GM12878 (cell line): ENCODE measurements at regions not wholly inside any gene's neighbourhood (a gene's known extent, or its start where the extent isn't known, plus 50 kb on each side); places are given as distances from the start of the nearest gene placed in this dataset.

ENCODE experiments used
- ATAC-seq: fragments of 200-7000 bp; cut with Tn5 transposase; 3 replicates; pipeline ENCODE4 v1.9.1; 2020; ENCODE audit warnings: mild to moderate bottlenecking, moderate library complexity
- BruUV-seq: library from RNA; stranded (reverse); fragments of 400-500 nt; replicated peaks from 2 replicates; lab custom pipeline; 2021; lab: Mats Ljungman, UMichigan
- CTCF ChIA-PET: fragments of 300-600 bp; sonication (Branson Sonifier 250); formaldehyde crosslinking; extraction: SDS; loops from one replicate; lab custom pipeline; 2021; ENCODE audit warnings: inconsistent platforms; lab: Yijun Ruan, JAX
- POLR2A ChIA-PET: fragments of 350-600 bp; formaldehyde crosslinking; extraction: SDS; loops from one replicate; lab custom pipeline; 2021; ENCODE audit warnings: inconsistent platforms; lab: Charles Lee
- RAD21 ChIA-PET: fragments of 300-600 bp; sonication (Branson Sonifier 250); formaldehyde crosslinking; loops from one replicate; lab custom pipeline; 2023; ENCODE audit warnings: antibody characterized with exemption; ENCODE audit not compliant: unreplicated experiment; lab: Charles Lee
- SMC1A ChIA-PET: fragments of 300-600 bp; sonication (Branson Sonifier 250); formaldehyde crosslinking; loops from one replicate; lab custom pipeline; 2023; ENCODE audit not compliant: unreplicated experiment, uncharacterized antibody; lab: Charles Lee
- DNase-seq: peaks from one replicate; pipeline ENCODE4 v3.0.0-alpha.2; 2011; ENCODE audit warnings: low read depth, low spot score
- FAIRE-seq: peaks from 3 replicates; lab custom pipeline; 2011; peaks lifted over from hg19 to GRCh38; lab: Jason Lieb, UNC
- H2AFZ ChIP-seq: 2 replicates; pipeline ENCODE4 v1.6.0; 2011; ENCODE audit warnings: low read depth, low read length, control low read depth; ENCODE audit not compliant: control insufficient read depth
- H3K27ac ChIP-seq: 2 replicates; pipeline ENCODE4 v1.5.1; 2011; ENCODE audit warnings: control low read depth; ENCODE audit not compliant: control insufficient read depth, insufficient read depth
- H3K27me3 ChIP-seq, 2 experiments: replicated peaks in 1 of 2; 2 replicates each; pipeline versions ENCODE4 v1.6.0 to v1.6.1; 2011; ENCODE audit warnings: low read length in 1 of 2; ENCODE audit not compliant: control insufficient read depth in 2 of 2, insufficient read depth in 2 of 2
- H3K36me3 ChIP-seq, 2 experiments: 2 replicates each; pipeline ENCODE4 v1.5.1; 2011; ENCODE audit warnings: low read length in 1 of 2; ENCODE audit not compliant: control insufficient read depth in 2 of 2, insufficient read depth in 2 of 2
- H3K4me1 ChIP-seq: 2 replicates; pipeline ENCODE4 v1.6.1; 2011; ENCODE audit warnings: mild to moderate bottlenecking, low read length, moderate library complexity, mixed read lengths; ENCODE audit not compliant: control insufficient read depth, insufficient read depth
- H3K4me2 ChIP-seq: 2 replicates; pipeline ENCODE4 v1.6.0; 2011; ENCODE audit warnings: control low read depth; ENCODE audit not compliant: control insufficient read depth, insufficient read depth
- H3K4me3 ChIP-seq: fragments of 200-600 bp; sonication (generic); 2 replicates; pipeline ENCODE4 v1.5.1; 2016
- H3K79me2 ChIP-seq: 2 replicates; pipeline ENCODE4 v1.6.0; 2011; ENCODE audit warnings: low read length; ENCODE audit not compliant: control insufficient read depth, insufficient read depth
- H3K9ac ChIP-seq: 2 replicates; pipeline ENCODE4 v1.8.0; 2011; ENCODE audit warnings: low read length, control low read depth, mixed read lengths; ENCODE audit not compliant: control insufficient read depth, insufficient read depth
- H3K9me3 ChIP-seq: replicated peaks from 3 replicates; pipeline ENCODE4 v1.5.1; 2011; ENCODE audit warnings: mild to moderate bottlenecking, low read length; ENCODE audit not compliant: control insufficient read depth, insufficient read depth
- H4K20me1 ChIP-seq: 2 replicates; pipeline ENCODE4 v1.6.0; 2011; ENCODE audit not compliant: control insufficient read depth, insufficient read depth
- BMI1 ChIP-seq: fragments of 450-650 bp; IDR thresholded peaks from 2 replicates; pipeline ENCODE4 v1.6.1; 2016; ENCODE audit warnings: mild to moderate bottlenecking, moderate library complexity, borderline replicate concordance
- EZH2 ChIP-seq: IDR thresholded peaks from 2 replicates; pipeline ENCODE4 v1.6.1; 2012; ENCODE audit warnings: low read depth, mild to moderate bottlenecking, control low read depth, inconsistent platforms, low read length, borderline replicate concordance; ENCODE audit not compliant: control insufficient read depth
- KAT2A ChIP-seq: conservative IDR thresholded peaks from 2 replicates; pipeline ENCODE4 v1.6.1; 2011; ENCODE audit warnings: low read depth, low read length; ENCODE audit not compliant: control insufficient read depth
- LARP7 ChIP-seq: fragments of 450-650 bp; IDR thresholded peaks from 2 replicates; pipeline ENCODE4 v1.6.1; 2017; ENCODE audit warnings: mild to moderate bottlenecking
- MEF2A ChIP-seq: IDR thresholded peaks from 2 replicates; pipeline ENCODE4 v1.6.1; 2011; ENCODE audit warnings: low read depth, mild to moderate bottlenecking, low read length, moderate library complexity; ENCODE audit not compliant: insufficient read depth
- NR2F1 ChIP-seq: fragments of 450-650 bp; conservative IDR thresholded peaks from 2 replicates; pipeline ENCODE4 v1.6.1; 2017; ENCODE audit warnings: mild to moderate bottlenecking
- PAX5 ChIP-seq: IDR thresholded peaks from 2 replicates; pipeline ENCODE4 v1.6.1; 2011; ENCODE audit warnings: low read depth, low read length, borderline replicate concordance
- PBX3 ChIP-seq: IDR thresholded peaks from 2 replicates; pipeline ENCODE4 v1.6.1; 2011; ENCODE audit warnings: mild to moderate bottlenecking, low read depth, low read length, moderate library complexity; ENCODE audit not compliant: insufficient replicate concordance
- POLR2A ChIP-seq: IDR thresholded peaks from 2 replicates; pipeline ENCODE4 v1.6.1; 2011; ENCODE audit warnings: low read depth, mild to moderate bottlenecking, low read length
- RCOR1 ChIP-seq: conservative IDR thresholded peaks from 2 replicates; pipeline ENCODE4 v1.6.1; 2012; ENCODE audit warnings: low read depth, low read length, improper control_type of control experiment
- USF1 ChIP-seq: IDR thresholded peaks from 2 replicates; pipeline ENCODE4 v1.6.1; 2011; ENCODE audit warnings: borderline replicate concordance, low read depth, mild to moderate bottlenecking, moderate library complexity, mixed read lengths, low read length; ENCODE audit not compliant: insufficient read depth; ENCODE audit errors: extremely low read length
- ZNF207 ChIP-seq: fragments of 450-650 bp; IDR thresholded peaks from 2 replicates; pipeline ENCODE4 v1.6.1; 2014; ENCODE audit warnings: antibody characterized with exemption, mild to moderate bottlenecking, borderline replicate concordance
- ZSCAN29 ChIP-seq: fragments of 450-650 bp; IDR thresholded peaks from 2 replicates; pipeline ENCODE4 v1.6.1; 2017; ENCODE audit warnings: mild to moderate bottlenecking, moderate library complexity
- WGBS: methylation state at CpG from one replicate; pipeline ENCODE4 v1.1.6; 2016; ENCODE audit warnings: low lambda C conversion rate; ENCODE audit not compliant: insufficient replicate concordance, insufficient coverage; ENCODE audit errors: missing lambda C conversion rate; 5-methylcytosine and 5-hydroxymethylcytosine counted together
- in situ Hi-C: fragments of 300-500 bp; cut with MboI; formaldehyde crosslinking; loops from 9 replicates; pipeline ENCODE4 v1.14.3; 2018; ENCODE audit warnings: mixed read lengths
- intact Hi-C: fragments of 100-400 bp; cut with micrococcal nuclease; formaldehyde crosslinking; loops from one replicate; pipeline ENCODE4 v1.14.2; 2022; ENCODE audit not compliant: unreplicated experiment

- 0% methylated on average over 1 of the region's 1 CpG for WGBS
- BruUV-seq, result no TSS peak
- FAIRE-seq (no peak), DNase-seq (no peak), ATAC-seq (no peak)
- no peaks in the 10 kb centered on the region for H3K36me3 ChIP-seq
- H3K9ac ChIP-seq, result no peak overlapping the region
- no peaks in the 10 kb centered on the region for H3K9me3 ChIP-seq
- CTCF ChIA-PET, result no interaction called here
- H4K20me1 ChIP-seq, result no peaks in the 10 kb centered on the region
- TF ChIP-seq BMI1 (no peak), MEF2A (no peak), ZSCAN29 (no peak), PBX3 (no peak), NR2F1 (no peak), POLR2A (no peak), LARP7 (no peak), KAT2A (no peak), EZH2 (no peak), ZNF207 (no peak), USF1 (no peak), PAX5 (no peak), RCOR1 (no peak)
- intact Hi-C loops (no loop called here), in situ Hi-C loops (no loop called here)
- no peak overlapping the region for H2AFZ ChIP-seq
- no peak overlapping the region for H3K4me3 ChIP-seq
- no peak overlapping the region for H3K27ac ChIP-seq
- no peaks in the 10 kb centered on the region for H3K79me2 ChIP-seq
- no peaks in the 10 kb centered on the region for H3K4me1 ChIP-seq
- no peak overlapping the region for H3K4me2 ChIP-seq
- POLR2A ChIA-PET, result no interaction called here
- SMC1A ChIA-PET, result no interaction called here
- RAD21 ChIA-PET, result no interaction called here
- H3K27me3 ChIP-seq, result no peaks in the 10 kb centered on the region
These were observed 275.4 kb upstream of the TFAP2D start for GRCh38 chr6:50437901-50438300.
